SU-DHL-6 (cell line): ENCODE measurements at regions not wholly inside any gene's neighbourhood (a gene's known extent, or its start where the extent isn't known, plus 50 kb on each side); places are given as distances from the start of the nearest gene placed in this dataset.

Experiments used
- H2AFZ ChIP-seq: fragments of 200-600 bp; sonication (generic); 2 replicates; pipeline ENCODE4 v1.6.1; 2014; ENCODE audit warnings: low read depth, mild to moderate bottlenecking, moderate library complexity, mixed read lengths, antibody characterized with exemption, low read length; ENCODE audit not compliant: severe bottlenecking
- H3F3A ChIP-seq: fragments of 200-600 bp; shearing (Covaris generic); 2 replicates; pipeline ENCODE4 v1.6.0; 2016; ENCODE audit warnings: antibody characterized with exemption, mild to moderate bottlenecking; ENCODE audit not compliant: insufficient read depth
- H3K27ac ChIP-seq: fragments of 200-600 bp; sonication (generic); 2 replicates; pipeline ENCODE4 v1.5.1; 2016; ENCODE audit warnings: low read depth, mild to moderate bottlenecking, low read length, moderate library complexity, mixed read lengths
- H3K27me3 ChIP-seq: fragments of 200-600 bp; sonication (generic), shearing (Covaris generic); 2 replicates; pipeline ENCODE4 v1.6.0; 2014; ENCODE audit warnings: mild to moderate bottlenecking, low read length
- H3K36me3 ChIP-seq: fragments of 200-600 bp; sonication (generic); 2 replicates; pipeline ENCODE4 v1.6.1; 2014; ENCODE audit warnings: mild to moderate bottlenecking, low read length, mixed read lengths
- H3K4me2 ChIP-seq: fragments of 300-600, 200-600 bp; shearing (Covaris generic), sonication (generic); 2 replicates; pipeline ENCODE4 v1.6.0; 2014; ENCODE audit warnings: low read length, low read depth, mild to moderate bottlenecking; ENCODE audit not compliant: poor library complexity, severe bottlenecking
- H3K4me3 ChIP-seq: fragments of 200-600 bp; sonication (generic); 2 replicates; pipeline ENCODE4 v1.5.1; 2014; ENCODE audit warnings: antibody characterized with exemption, low read length, mild to moderate bottlenecking, mixed read lengths; ENCODE audit not compliant: insufficient read depth, poor library complexity, severe bottlenecking
- H3K79me2 ChIP-seq: fragments of 200-600 bp; sonication (generic); 2 replicates; pipeline ENCODE4 v1.6.1; 2014; ENCODE audit warnings: mild to moderate bottlenecking, low read length, moderate library complexity; ENCODE audit not compliant: insufficient read depth
- H3K9ac ChIP-seq: fragments of 200-600 bp; sonication (generic); 2 replicates; pipeline ENCODE4 v1.7.0; 2014; ENCODE audit warnings: mild to moderate bottlenecking, low read length
- H3K9me2 ChIP-seq: fragments of 200-600 bp; sonication (generic); replicated peaks from 2 replicates; pipeline ENCODE4 v1.6.1; 2014; ENCODE audit warnings: low read length; ENCODE audit not compliant: insufficient read depth
- H3K9me3 ChIP-seq: fragments of 200-600 bp; sonication (generic); 2 replicates; pipeline ENCODE4 v1.6.1; 2014; ENCODE audit warnings: low read length, mixed read lengths; ENCODE audit not compliant: insufficient read depth
- H4K20me1 ChIP-seq: fragments of 200-600 bp; sonication (generic); 2 replicates; pipeline ENCODE4 v1.6.1; 2014; ENCODE audit warnings: low read depth, mild to moderate bottlenecking, antibody characterized with exemption, low read length, moderate library complexity, mixed read lengths
- CTCF ChIP-seq: fragments of 200-600 bp; sonication (generic); IDR thresholded peaks from one replicate; pipeline ENCODE4 v1.5.1; 2017; ENCODE audit warnings: antibody characterized with exemption, mild to moderate bottlenecking, low read length, moderate library complexity; ENCODE audit not compliant: insufficient read depth, poor library complexity, severe bottlenecking
- EZH2phosphoT487 ChIP-seq: fragments of 200-600 bp; sonication (generic), shearing (Covaris generic); conservative IDR thresholded peaks from 2 replicates; pipeline ENCODE4 v1.6.1; 2018; ENCODE audit warnings: mild to moderate bottlenecking, antibody characterized with exemption, low read length, moderate library complexity, mixed read lengths

- Histone ChIP-seq H3K27ac (no peak overlapping the region), H3K4me3 (no peak overlapping the region), H3K36me3 (no peaks in the 10 kb centered on the region), H3K9me2 (no peaks in the 10 kb centered on the region), H2AFZ (no peak overlapping the region), H3K4me2 (no peak overlapping the region), H3K9ac (no peak overlapping the region), H3K27me3 (no peaks in the 10 kb centered on the region), H3K9me3 (no peaks in the 10 kb centered on the region), H3F3A (no peaks in the 10 kb centered on the region), H4K20me1 (no peaks in the 10 kb centered on the region), H3K79me2 (no peaks in the 10 kb centered on the region)
- TF ChIP-seq CTCF (no peak), EZH2phosphoT487 (no peak)
Observed at GRCh38 chr1:87572891-87573290, 244.2 kb downstream of the LMO4 start.

- no peak overlapping the region for H2AFZ ChIP-seq
- no peaks in the 10 kb centered on the region for H3K9me3 ChIP-seq
- H3K4me3 ChIP-seq = no peak overlapping the region
- no peaks in the 10 kb centered on the region for H3F3A ChIP-seq
- H3K27me3 ChIP-seq = no peaks in the 10 kb centered on the region
- H3K27ac ChIP-seq = no peak overlapping the region
- no peak overlapping the region for H3K9ac ChIP-seq
- no peaks in the 10 kb centered on the region for H4K20me1 ChIP-seq
- no peak for TF ChIP-seq EZH2phosphoT487
- H3K4me2 ChIP-seq = no peak overlapping the region
- H3K9me2 ChIP-seq = no peaks in the 10 kb centered on the region
- no peaks in the 10 kb centered on the region for H3K79me2 ChIP-seq
- H3K36me3 ChIP-seq = no peaks in the 10 kb centered on the region
Observed at GRCh38 chr1:87575528-87575927, 246.8 kb downstream of the LMO4 start.

GRCh38 chr1:87578464-87578863 is 249.8 kb downstream of the LMO4 start:
- Histone ChIP-seq H3K9ac (no peak overlapping the region), H3K79me2 (no peaks in the 10 kb centered on the region), H3K4me2 (no peak overlapping the region), H3K36me3 (no peaks in the 10 kb centered on the region), H3K4me3 (no peak overlapping the region), H3K9me3 (no peaks in the 10 kb centered on the region), H4K20me1 (no peaks in the 10 kb centered on the region), H3K27me3 (no peaks in the 10 kb centered on the region), H3K27ac (no peak overlapping the region), H3K9me2 (no peaks in the 10 kb centered on the region), H3F3A (no peaks in the 10 kb centered on the region), H2AFZ (no peak overlapping the region)
- TF ChIP-seq CTCF = no peak
- no peak for TF ChIP-seq EZH2phosphoT487

- no peak overlapping the region for H3K27ac ChIP-seq
- no peak overlapping the region for H3K9ac ChIP-seq
- H3K27me3 ChIP-seq = no peaks in the 10 kb centered on the region
- TF ChIP-seq CTCF = no peak
- no peak overlapping the region for H3K4me3 ChIP-seq
- no peaks in the 10 kb centered on the region for H3K9me2 ChIP-seq
- H2AFZ ChIP-seq = no peak overlapping the region
- no peaks in the 10 kb centered on the region for H3K9me3 ChIP-seq
- H3K4me2 ChIP-seq = no peak overlapping the region
- no peaks in the 10 kb centered on the region for H3F3A ChIP-seq
- no peaks in the 10 kb centered on the region for H3K36me3 ChIP-seq
- no peaks in the 10 kb centered on the region for H4K20me1 ChIP-seq
- no peaks in the 10 kb centered on the region for H3K79me2 ChIP-seq
Observed at GRCh38 chr1:87583459-87583858, 254.8 kb downstream of the LMO4 start.
